HG02571 (cell line): ENCODE measurements at regions not wholly inside any gene's neighbourhood (a gene's known extent, or its start where the extent isn't known, plus 50 kb on each side); places are given as distances from the start of the nearest gene placed in this dataset.

Experiments
- ATAC-seq: cut with Tn5 transposase; IDR thresholded peaks from one replicate; pipeline ENCODE4 v1.9.1; 2021; ENCODE audit warnings: mild to moderate bottlenecking, moderate library complexity; ENCODE audit not compliant: unreplicated experiment

DNA sequence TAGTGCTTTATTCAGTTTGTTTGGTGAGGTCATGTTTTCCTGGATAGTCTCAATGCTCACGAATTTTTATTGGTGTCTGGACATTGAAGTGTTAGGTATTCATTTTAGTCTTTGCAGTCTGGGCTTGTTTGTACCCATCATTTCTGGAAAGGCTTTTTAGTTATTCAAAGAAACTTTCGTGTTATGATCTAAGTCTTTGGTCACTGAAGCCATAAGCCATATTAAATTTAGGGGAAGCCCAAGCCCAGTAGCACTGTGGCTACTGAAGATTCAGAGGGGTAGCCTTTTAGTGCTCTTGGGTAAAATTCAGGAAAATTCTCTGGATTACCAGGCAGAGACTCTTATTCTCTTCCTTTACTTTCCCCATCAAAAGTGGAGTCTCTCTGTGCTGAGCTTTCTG lies 56.2 kb upstream of the PEX5L start:
- no peak for ATAC-seq

DNA sequence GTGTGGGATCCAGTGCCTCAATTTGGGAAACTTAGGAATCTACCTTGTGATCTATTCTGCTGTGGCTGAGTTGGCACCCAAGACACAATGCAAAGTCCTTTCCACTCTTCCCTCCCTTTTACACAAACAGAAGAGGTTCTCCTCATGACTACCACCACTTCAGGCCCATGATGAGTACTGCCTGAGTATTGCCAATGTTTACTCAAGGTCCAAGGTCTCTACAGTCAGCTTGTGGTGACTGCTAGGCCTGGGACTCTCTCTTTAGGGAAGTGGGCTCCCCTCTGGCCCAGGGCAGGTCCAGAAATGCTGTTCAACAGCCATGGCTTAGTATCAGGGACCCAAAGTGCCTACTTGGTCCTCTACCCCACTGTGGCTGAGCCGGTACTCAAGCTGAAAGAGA lies 56.8 kb upstream of the PEX5L start:
- no peak for ATAC-seq

DNA sequence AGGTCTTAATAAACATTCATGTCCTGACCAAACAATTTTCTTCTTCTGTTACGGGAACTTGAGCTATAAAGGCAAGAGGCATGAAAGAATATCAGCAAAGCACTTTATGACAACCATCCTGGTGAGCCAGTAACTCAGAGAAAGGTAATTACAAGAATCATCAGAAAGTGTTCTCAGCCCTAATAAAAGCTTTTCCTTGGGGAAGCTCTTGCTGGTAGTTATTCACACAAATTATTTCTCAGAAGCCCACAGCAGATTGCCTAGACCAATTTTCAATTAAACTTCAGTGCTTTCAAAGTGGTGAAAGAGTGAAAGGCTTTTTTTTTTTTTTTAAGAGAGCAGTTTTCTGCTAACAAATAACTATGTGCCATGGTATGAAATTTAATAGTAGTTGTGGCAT lies 60.9 kb upstream of the PEX5L start:
- no peak for ATAC-seq

DNA sequence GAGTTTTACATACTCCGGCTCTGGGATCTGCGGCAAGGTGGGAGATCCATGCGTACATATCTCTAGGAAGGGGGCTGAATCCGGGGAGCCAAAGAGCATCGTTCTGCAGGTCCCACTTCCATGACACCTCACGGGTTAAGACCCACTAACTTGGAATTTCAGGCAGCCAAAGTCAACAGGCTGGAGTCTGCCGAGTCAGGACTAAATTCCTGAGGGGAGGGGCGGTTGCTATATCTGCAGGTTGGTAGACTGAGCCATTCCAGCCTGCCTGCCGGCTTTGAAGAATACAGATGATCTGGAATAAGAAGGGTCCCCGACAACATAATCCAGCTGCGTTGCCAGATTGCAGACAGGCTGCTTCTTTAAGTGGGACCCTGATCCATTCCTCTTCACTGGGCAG lies 65.4 kb upstream of the PEX5L start:
- no peak for ATAC-seq

DNA sequence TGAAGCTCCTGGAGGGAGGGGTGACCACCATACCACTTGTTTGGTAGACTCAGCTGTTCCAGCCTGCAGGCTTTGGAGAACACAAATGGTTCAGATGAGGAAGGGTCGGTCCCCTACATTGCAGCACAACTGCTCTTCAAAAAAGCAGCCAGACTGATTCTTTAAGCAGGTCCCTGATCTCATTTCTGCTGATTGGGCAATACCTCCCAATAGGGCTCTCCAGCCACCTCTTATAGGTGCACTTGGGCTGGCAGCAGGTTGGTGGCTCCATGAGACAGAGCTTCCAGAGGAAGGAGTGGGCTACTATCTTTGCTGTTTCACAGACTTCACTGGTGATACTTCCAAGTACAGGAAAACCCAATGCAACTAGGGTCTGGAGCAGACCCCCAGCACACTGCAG lies 65.9 kb upstream of the PEX5L start:
- no peak for ATAC-seq

DNA sequence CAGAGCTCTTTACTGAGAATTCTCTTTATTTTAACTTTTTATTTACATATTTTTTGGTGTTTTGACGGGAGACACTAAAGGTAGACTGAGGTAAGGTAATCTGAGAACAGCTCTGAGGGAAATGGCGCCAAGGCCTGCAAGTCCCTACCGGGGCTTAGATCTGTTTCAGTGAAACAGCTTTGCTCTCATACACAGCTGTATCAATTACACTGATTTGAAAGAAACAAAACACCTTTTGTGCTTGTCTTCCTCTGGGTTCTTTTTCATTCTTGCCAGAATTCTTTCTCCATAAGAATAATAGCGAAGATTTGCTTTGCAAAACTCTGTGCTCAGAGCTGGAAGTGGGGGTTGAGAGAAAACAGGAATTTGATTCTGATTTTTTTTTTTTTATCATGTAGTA lies 79.5 kb upstream of the PEX5L start:
- no peak for ATAC-seq

DNA sequence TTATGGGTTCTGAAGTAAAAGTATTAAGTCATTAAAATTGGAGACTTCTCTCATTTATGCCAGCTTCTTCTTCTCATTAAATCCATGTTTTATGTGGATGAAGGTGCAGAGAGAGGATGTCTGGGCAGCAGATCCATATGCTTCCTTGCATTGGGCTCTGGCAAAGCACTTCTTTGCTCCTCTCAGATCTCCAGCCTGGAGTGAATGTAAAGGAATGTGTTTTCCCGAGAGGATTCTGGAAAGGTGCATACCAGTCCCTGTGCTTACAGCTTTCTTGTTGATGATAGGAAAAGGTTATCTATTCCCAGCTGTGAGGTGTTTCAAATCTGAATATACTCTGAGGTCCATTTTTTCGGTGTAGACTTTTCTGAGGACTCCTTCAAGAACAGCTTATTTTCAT lies 79.9 kb upstream of the PEX5L start:
- no peak for ATAC-seq

DNA sequence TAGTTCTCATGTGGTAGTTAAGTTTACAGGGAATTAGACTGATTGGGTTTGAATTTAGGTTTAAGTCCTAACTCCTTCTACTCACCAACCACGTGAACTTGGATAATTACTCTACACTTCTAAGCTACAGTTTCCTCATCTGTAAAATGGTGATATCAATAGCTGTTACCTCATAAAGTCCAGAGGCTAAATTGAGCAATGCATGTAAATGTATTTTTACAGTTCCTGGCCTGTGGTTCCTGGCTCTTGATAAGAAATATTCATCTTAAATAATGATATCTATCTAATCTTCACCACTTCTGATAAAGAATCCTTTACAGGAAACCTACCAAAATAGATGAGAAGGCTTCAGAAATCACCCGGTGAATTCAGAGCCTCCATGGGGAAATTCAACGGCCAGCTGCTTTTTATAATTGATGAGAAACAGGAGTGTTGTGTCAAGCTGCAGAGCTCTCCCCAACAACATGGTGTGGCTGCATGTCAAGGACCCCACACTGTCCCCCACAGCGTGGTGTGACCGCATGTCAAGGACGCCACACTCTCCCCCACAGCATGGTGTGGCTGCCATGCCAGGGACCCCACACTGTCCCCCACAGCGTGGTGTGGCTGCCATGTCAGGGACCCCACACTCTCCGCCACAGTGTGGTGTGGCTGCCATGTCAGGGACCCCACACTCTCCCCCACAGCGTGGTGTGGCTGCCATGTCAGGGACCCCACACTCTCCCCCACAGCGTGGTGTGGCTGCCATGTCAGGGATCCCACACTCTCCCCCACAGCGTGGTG lies 80.8 kb upstream of the PEX5L start:
- ATAC-seq, result no peak

DNA sequence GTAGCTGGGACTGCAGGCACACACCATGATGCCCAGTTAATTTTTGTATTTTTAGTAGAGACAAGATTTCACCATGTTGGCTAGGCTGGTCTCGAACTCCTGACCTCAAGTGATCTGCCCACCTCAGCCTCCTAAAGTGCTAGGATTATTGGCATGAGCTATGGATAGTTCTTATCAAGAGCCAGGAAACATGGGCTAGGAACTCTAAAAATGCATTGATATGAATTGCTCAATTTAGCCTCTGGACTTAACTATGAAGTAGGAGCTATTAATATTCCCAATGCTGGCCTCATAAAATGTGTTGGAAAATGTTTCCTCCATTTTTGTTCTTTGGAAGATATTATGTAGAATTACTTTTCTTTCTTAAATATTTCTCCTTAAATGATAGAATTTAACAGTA lies 82.8 kb upstream of the PEX5L start:
- no peak for ATAC-seq

DNA sequence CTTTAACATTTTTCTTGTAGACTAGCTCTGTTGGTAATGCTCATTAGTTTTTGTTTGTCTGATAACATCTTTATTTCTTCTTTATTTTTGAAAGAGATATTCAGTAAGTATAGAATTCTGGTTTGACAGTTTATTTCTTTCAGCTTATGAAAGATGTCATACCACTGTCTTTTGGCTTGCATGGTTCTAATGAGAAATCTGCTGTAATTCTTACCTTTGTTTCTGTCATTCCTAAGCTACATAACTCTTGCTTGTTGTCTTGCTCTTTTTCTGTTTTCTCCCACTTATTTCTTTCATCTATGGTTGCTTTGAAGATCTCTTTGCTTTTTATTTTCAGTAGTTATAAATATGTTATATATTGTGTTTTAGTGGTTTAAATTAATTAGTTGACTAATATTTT lies 87.2 kb upstream of the PEX5L start:
- ATAC-seq, result no peak

DNA sequence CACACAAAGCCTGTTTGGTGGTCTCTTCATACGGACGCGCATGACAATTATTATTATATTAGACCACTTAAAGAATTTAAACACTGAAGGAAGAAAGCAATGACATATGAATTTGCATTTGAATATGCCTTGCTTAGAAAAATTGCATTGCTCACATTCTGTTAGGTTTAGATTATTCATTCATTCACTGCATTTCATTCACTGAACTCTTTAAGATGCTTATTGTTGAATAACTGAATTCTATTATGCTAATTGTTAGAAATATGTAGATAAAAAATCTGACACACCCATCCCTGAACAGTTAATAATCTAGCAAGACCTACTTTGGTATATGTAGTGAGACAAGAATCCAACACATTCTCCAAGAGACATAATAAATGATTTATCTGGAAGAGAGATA lies 94.4 kb upstream of the PEX5L start:
- no peak for ATAC-seq

DNA sequence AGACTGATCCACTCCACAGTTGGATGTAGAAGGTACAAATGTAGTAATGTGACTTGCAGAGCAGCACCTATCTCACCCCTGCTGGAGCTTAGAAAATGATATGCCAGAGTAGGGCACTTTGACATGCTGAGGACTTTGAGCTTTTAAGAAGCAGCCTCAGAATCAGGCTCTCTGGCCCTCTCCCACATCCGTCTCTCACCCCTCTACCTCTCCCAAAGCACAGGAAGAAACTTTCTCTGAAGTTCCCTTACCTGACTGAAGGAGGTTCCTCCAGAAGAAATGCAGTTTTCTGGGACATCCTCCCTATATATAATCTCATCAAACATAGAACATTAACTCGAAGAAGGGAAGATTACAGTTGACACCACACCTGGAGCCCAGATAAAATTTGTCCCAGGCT lies 98.4 kb upstream of the PEX5L start:
- ATAC-seq, result no peak

DNA sequence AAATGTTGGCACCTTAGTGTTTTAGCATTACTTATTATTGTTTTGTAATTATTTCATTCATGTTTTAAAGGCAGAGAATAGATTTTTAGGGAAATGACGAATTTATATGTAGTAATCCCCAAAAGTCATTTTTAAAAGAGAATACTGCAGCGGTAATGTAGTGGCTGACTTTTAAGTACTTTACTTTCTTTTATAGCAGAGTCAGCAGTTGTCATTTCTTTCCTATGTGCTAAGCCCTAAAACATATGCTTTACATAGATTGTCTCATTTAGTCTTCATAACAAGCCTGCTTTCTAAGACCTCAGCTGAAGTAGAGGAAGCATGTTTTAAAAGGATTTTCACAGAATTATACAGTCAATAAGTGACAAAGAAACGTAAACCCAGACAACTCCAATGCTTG lies 102.1 kb upstream of the PEX5L start:
- no peak for ATAC-seq

DNA sequence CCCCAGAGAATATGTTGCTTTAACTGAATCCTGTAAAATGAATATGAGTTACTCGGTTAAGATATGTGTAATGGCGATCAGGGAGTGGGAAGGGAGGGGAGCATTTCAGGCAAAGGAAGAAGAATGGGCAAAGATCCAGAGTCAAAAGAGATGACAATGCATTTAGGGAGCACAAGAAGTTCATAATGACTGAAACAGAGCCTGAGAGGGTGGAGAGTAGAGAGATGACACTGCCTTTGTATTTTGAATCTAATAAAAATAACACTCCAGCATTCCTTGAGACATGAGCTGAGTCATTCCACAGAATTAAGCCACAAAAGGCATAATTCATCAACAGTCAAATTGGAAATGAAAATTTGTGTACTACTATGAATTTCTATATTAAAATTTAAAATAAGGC lies 105.3 kb upstream of the PEX5L start:
- ATAC-seq, result no peak

DNA sequence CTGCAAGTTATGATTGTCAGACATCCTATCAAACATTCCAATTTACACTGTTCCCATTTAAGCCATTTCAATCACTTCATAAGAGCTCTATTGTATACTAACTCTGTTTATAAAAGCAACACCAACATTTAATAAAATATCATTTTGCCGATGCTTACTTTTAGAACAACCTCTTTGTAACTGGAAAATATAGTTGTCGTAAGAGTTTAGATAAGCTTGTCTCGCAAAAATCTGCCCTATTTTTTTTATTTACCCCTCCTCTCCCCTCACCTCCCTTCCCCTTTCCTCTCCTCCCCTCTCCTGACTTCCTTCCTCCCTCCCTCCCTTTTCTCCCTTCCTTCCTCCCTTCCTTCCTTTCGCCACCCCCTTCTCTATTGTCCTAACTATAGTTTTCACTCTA lies 105.7 kb upstream of the PEX5L start:
- ATAC-seq, result no peak

DNA sequence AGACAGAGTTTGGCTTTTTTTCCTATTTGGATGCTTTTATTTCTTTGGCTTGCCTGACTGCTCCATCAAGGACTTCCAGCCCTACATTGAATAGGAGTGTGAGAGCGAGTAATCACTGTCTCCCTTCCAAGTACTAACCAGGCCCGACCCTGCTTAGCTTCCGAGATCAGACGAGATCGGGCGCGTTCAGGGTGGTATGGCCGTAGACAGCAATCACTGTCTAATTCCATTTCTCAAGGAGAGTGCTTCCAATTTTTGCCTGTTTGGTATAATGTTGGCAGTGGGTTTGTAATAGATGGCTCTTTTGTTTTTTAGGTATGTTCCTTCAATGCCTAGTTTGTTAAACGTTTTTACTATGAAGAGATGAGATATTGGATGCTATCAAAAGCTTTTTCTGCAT lies 125.0 kb upstream of the PEX5L start:
- ATAC-seq, result no peak

DNA sequence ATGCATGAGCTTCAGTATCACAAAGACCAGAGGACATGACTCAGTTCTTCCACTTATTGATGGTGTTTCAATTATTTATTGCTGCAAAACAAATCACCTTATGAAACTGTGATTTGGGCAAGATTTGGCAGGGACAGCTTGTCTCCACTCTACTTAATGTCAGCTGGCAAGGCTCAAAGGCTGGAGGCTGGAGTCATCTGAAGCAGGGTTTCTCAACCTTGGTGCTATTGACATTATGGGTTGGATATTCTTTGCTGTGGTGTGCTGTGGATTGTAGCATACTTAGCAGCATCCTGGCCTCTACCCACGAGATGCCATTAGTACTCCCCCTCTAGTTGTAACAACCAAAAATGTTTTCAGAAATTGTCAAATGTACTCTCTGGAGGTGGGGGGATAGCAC lies 138.8 kb upstream of the PEX5L start:
- no peak for ATAC-seq

DNA sequence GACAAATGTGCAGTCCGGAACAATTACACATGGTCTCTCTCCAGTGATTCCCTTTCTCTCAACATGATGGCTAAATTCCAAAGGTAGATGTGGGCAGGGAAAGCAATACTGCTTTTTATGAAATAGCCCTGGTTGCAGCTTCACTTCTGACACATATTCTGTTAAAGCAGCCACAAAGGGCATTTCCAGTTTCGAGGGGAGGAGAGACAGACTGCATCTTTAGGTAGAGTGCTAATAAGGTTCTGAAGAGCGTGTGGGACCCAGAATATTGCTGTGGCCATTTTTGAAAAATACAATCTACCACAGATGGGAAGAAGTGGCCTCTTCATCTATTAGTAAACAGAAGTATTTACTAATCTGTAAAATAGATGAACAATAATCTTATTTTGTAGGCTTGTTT lies 139.3 kb upstream of the PEX5L start:
- ATAC-seq, result no peak

DNA sequence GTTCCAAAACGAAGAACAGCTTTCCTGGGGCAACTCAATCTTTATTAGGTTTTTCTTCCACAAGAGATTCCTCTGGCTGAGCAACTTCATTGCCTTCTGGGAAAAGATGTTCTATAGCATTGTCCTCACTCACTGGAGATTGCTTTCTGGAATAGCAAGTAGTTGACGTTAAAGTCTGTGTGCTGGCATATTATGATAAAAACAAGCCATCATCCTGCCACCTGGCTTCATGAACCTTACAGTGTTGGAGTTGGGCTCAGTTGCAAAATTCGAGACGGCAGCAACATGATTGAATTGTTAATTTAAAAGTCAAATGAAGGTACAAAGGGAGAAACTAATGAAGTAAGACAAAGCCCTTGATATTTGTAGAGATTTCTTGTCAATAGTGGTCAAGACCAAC lies 140.5 kb upstream of the PEX5L start:
- ATAC-seq, result no peak

DNA sequence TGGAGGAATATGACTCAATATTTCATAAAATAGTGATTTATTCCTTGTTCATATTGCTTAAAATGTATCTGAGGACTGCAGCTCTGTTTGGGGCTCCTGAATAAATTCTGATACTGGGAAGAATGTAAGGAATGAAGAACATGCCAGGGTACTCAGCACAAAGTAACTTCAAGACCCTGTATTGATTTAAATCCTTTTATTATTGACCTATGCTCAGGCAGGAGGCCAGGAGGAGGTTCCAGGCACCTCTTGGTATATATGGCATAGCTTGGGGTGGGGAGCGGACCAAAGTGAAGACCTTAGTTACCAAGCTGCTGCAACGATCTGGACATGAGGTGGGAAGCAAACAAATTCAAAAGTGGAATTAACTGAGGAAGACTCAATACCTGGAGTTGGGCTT lies 142.8 kb upstream of the PEX5L start:
- ATAC-seq, result no peak

DNA sequence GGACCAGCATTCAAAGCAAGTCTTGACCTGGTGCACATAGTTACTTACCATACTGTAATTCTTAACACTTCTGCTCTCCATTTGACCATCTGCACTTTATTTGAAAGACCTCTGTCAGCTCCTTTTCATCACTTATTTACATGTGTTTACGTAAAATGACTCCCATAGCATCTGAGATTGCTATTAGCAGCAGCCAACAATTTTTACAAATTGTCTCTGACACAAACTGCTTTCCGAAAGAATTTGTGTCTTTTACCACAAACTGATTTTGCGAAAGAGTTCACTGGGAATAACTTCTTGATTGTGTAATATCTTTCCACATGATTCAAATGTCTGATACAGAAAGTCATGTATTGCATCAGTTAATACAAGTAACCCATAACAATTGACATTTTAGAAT lies 144.1 kb upstream of the PEX5L start:
- no peak for ATAC-seq

DNA sequence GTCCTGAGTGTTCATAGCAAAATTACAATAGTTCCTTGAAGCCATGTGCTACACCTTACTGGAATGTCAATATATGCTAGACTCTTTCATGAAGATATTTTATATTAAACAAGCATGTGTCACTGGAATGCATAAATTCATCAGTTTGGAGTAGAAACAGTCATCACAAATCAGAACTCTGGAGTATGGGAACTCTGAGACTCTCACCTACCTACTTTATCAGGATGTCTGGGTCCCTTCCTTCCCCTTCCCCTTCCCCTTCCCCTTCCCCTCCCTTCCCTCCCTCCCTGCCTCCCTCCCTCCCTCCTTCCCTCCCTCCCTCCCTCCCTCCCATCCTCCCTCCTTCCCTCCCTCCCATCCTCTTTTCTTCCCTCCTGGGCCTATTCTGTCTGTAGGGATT lies 144.7 kb upstream of the PEX5L start:
- ATAC-seq, result no peak

DNA sequence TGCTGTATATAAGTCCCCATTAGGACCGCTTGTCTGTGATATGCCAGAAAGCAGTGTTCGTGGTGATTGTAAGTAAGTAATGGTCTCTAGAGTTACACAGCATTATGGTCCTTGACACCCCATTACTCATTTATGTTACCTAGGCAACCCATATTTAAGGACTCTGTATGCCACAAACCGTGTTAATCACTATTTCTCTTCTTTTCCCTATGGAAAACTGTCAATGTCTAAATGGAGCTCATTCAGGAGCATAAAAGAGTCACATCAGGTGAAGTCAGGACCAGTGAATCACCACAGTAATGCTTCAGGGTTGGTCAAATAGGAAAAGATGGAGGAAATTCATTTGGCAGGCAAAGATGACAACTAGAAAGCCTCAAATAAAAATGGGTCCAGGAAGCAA lies 146.6 kb upstream of the PEX5L start:
- ATAC-seq, result no peak
